NCI-H345 (cell line): ENCODE measurements at regions not wholly inside any gene's neighbourhood (a gene's known extent, or its start where the extent isn't known, plus 50 kb on each side); places are given as distances from the start of the nearest gene placed in this dataset.
"Not testable (repeated sequence)": the region's sequence is repeated elsewhere in the genome, so short reads cannot be mapped to it uniquely, and the experiment has no call there.

Experiments used
- DNase-seq: peaks from one replicate; lab custom pipeline; 2025; lab: John Stamatoyannopoulos, UW

- no peak for DNase-seq
These were observed 167.0 kb upstream of the C1orf174 start for GRCh38 chr1:4066860-4067599.

- DNase-seq, result no peak
These were observed 168.0 kb upstream of the C1orf174 start for GRCh38 chr1:4068076-4068475.

- no peak for DNase-seq
These were observed 171.6 kb upstream of the C1orf174 start for GRCh38 chr1:4071653-4072052.

- DNase-seq, result no peak
These were observed 172.5 kb upstream of the C1orf174 start for GRCh38 chr1:4072481-4073153.

GRCh38 chr1:4075436-4076225, 175.6 kb upstream of the C1orf174 start:
- no peak for DNase-seq

- no peak for DNase-seq
These were observed 176.3 kb upstream of the C1orf174 start for GRCh38 chr1:4076346-4076745.

- not testable (repeated sequence) for DNase-seq
These were observed 178.3 kb upstream of the C1orf174 start for GRCh38 chr1:4078091-4078962.

GRCh38 chr1:4079815-4080214, 179.7 kb upstream of the C1orf174 start:
- no peak for DNase-seq

GRCh38 chr1:4081806-4082711, 182.0 kb upstream of the C1orf174 start:
- DNase-seq, result no peak

- no peak for DNase-seq
These were observed 183.4 kb upstream of the C1orf174 start for GRCh38 chr1:4083231-4084047.

GRCh38 chr1:4084048-4084431, 184.0 kb upstream of the C1orf174 start:
- DNase-seq, result no peak

- DNase-seq, result no peak
These were observed 184.4 kb upstream of the C1orf174 start for GRCh38 chr1:4084446-4084845.

GRCh38 chr1:4084896-4085295, 184.8 kb upstream of the C1orf174 start:
- no peak for DNase-seq

- DNase-seq, result no peak
These were observed 185.5 kb upstream of the C1orf174 start for GRCh38 chr1:4085546-4085945.

- no peak for DNase-seq
These were observed 186.2 kb upstream of the C1orf174 start for GRCh38 chr1:4086085-4086850.

- no peak for DNase-seq
These were observed 186.8 kb upstream of the C1orf174 start for GRCh38 chr1:4086921-4087320.

GRCh38 chr1:4087530-4088420, 187.7 kb upstream of the C1orf174 start:
- DNase-seq, result no peak

- no peak for DNase-seq
These were observed 188.6 kb upstream of the C1orf174 start for GRCh38 chr1:4088676-4089075.
